ENCODE measurements at regions not wholly inside any gene's neighbourhood (a gene's known extent, or its start where the extent isn't known, plus 50 kb on each side); places are given as distances from the start of the nearest gene placed in this dataset.
"Not testable (repeated sequence)": the region's sequence is repeated elsewhere in the genome, so short reads cannot be mapped to it uniquely, and the experiment has no call there.

- no peak overlapping the region for H3K27ac ChIP-seq (ENCODE audit: low read depth, low read length)
- no peaks in the 10 kb centered on the region for H3K27me3 ChIP-seq (ENCODE audit: control insufficient read depth, insufficient read depth, low read length)
- no peaks in the 10 kb centered on the region for H3K36me3 ChIP-seq (ENCODE audit: control insufficient read depth, insufficient read depth, low read length)
- H3K9ac ChIP-seq (ENCODE audit: low read length): no peak overlapping the region
- H3K4me1 ChIP-seq (ENCODE audit: control insufficient read depth, insufficient read depth, low read length): no peaks in the 10 kb centered on the region
- no peak overlapping the region for H3K4me3 ChIP-seq (ENCODE audit: low read length)
Observed at GRCh38 chr16:27600381-27600780, 50.4 kb downstream of the KATNIP start.

- Histone ChIP-seq H3K4me1 (ENCODE audit: control insufficient read depth, insufficient read depth, low read length) (no peaks in the 10 kb centered on the region), H3K36me3 (ENCODE audit: control insufficient read depth, insufficient read depth, low read length) (no peaks in the 10 kb centered on the region), H3K27me3 (ENCODE audit: control insufficient read depth, insufficient read depth, low read length) (no peaks in the 10 kb centered on the region), H3K4me3 (ENCODE audit: low read length) (no peak overlapping the region), H3K9ac (ENCODE audit: low read length) (no peak overlapping the region), H3K27ac (ENCODE audit: low read depth, low read length) (no peak overlapping the region)
Observed at GRCh38 chr16:27602103-27602502, 52.2 kb downstream of the KATNIP start.

- H3K9ac ChIP-seq (ENCODE audit: low read length); H3K27ac ChIP-seq (ENCODE audit: low read depth, low read length); H3K4me1 ChIP-seq (ENCODE audit: control insufficient read depth, insufficient read depth, low read length); H3K27me3 ChIP-seq (ENCODE audit: control insufficient read depth, insufficient read depth, low read length); H3K4me3 ChIP-seq (ENCODE audit: low read length); H3K36me3 ChIP-seq (ENCODE audit: control insufficient read depth, insufficient read depth, low read length): not testable (repeated sequence)
Observed at GRCh38 chr16:27605500-27606106, 55.7 kb downstream of the KATNIP start.

- H3K4me3 ChIP-seq (ENCODE audit: low read length): no peak overlapping the region
- H3K9ac ChIP-seq (ENCODE audit: low read length): no peak overlapping the region
- no peaks in the 10 kb centered on the region for H3K4me1 ChIP-seq (ENCODE audit: control insufficient read depth, insufficient read depth, low read length)
- H3K27me3 ChIP-seq (ENCODE audit: control insufficient read depth, insufficient read depth, low read length): no peaks in the 10 kb centered on the region
- no peak overlapping the region for H3K27ac ChIP-seq (ENCODE audit: low read depth, low read length)
- no peaks in the 10 kb centered on the region for H3K36me3 ChIP-seq (ENCODE audit: control insufficient read depth, insufficient read depth, low read length)
Observed at GRCh38 chr16:27611340-27611739, 61.4 kb downstream of the KATNIP start.

GRCh38 chr16:27613238-27613791, 63.4 kb downstream of the KATNIP start:
- H3K27me3 ChIP-seq (ENCODE audit: control insufficient read depth, insufficient read depth, low read length): no peaks in the 10 kb centered on the region
- no peaks in the 10 kb centered on the region for H3K36me3 ChIP-seq (ENCODE audit: control insufficient read depth, insufficient read depth, low read length)
- H3K27ac ChIP-seq (ENCODE audit: low read depth, low read length): no peak overlapping the region
- no peak overlapping the region for H3K4me3 ChIP-seq (ENCODE audit: low read length)
- H3K9ac ChIP-seq (ENCODE audit: low read length): no peak overlapping the region
- H3K4me1 ChIP-seq (ENCODE audit: control insufficient read depth, insufficient read depth, low read length): no peaks in the 10 kb centered on the region

DNA sequence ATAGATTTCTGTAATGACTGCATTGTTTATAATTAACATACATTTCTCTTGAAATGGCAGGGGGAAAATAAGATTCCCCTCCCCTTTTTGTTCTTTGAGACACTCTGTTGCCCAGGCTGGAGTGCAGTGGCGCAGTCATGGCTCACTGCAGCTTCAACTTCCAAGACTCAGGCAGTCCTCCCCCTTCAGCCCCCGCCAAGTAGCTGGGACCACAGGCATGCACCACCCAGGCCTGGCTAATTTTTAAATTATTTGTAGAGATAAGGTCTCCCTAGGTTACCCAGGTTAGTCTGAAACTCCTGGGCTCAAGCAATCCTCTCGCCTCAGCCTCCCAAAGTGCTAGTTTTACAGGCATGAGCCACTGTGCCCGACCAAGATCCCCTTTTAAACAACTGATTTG, 67.7 kb downstream of the KATNIP start:
- no peak overlapping the region for H3K4me3 ChIP-seq (ENCODE audit: low read length)
- H3K4me1 ChIP-seq (ENCODE audit: control insufficient read depth, insufficient read depth, low read length): no peaks in the 10 kb centered on the region
- no peak overlapping the region for H3K27ac ChIP-seq (ENCODE audit: low read depth, low read length)
- no peak overlapping the region for H3K9ac ChIP-seq (ENCODE audit: low read length)
- no peaks in the 10 kb centered on the region for H3K27me3 ChIP-seq (ENCODE audit: control insufficient read depth, insufficient read depth, low read length)
- H3K36me3 ChIP-seq (ENCODE audit: control insufficient read depth, insufficient read depth, low read length): peaks cover 2% of the 10 kb centered on the region

DNA sequence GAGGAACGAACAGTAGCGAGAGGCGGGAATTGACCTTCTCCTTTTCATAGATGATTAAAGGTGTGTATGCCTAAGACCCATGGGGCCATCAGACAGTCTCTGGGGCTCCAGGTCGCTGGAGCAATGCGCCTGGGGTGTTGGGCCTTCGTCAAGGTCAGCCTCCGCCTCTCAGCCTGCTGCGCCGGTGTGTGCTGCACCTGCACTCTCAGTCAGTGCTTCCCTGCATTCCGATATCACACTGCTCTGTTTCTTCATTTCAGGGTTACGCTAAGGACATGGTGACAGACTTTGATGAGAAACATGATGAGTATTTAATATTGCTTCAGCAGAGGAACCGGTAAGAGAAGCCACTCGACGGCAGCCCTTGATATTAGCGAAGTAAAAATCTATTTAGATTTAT, 68.2 kb downstream of the KATNIP start:
- Histone ChIP-seq H3K9ac (ENCODE audit: low read length) (no peak overlapping the region), H3K36me3 (ENCODE audit: control insufficient read depth, insufficient read depth, low read length) (peaks cover 2% of the 10 kb centered on the region), H3K4me3 (ENCODE audit: low read length) (no peak overlapping the region), H3K4me1 (ENCODE audit: control insufficient read depth, insufficient read depth, low read length) (no peaks in the 10 kb centered on the region), H3K27me3 (ENCODE audit: control insufficient read depth, insufficient read depth, low read length) (no peaks in the 10 kb centered on the region), H3K27ac (ENCODE audit: low read depth, low read length) (no peak overlapping the region)

DNA sequence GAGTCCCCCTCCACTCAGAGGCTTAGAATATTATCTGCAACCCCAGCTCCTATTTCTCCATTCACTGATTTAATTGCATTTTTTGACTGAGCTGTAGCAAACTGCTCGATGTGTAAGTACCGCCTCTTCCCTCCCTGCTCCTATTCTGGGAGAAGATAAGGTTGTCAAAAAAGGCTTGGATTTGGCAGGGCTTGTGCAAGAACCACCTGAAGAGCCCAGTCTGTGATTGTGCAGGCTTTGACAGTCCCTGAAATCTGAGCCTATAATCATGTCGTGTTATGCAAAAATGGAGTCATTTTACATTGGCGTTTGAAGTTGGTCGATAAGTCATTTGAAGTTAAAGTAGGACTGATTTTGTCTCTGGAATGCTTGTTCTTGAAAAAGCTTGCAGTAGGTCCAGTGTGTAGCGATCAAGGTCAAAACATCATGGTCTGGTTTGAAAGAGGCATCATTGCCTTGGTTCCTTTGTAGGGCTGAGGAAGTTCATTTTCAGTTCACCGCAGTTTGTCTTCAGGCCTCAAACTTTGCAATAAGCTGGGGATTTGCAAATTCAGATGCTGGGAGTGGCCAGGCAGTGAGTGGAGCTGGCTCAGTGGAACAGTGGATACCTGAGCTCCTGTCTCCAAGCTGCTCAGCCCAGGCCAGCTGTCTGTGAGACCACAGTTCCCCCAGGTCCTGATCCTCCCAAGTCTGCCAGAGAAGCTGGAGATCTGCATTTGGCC, 68.8 kb downstream of the KATNIP start:
- H3K4me1 ChIP-seq (ENCODE audit: control insufficient read depth, insufficient read depth, low read length): no peaks in the 10 kb centered on the region
- H3K9ac ChIP-seq (ENCODE audit: low read length): no peak overlapping the region
- H3K27me3 ChIP-seq (ENCODE audit: control insufficient read depth, insufficient read depth, low read length): no peaks in the 10 kb centered on the region
- peaks cover 2% of the 10 kb centered on the region for H3K36me3 ChIP-seq (ENCODE audit: control insufficient read depth, insufficient read depth, low read length)
- H3K4me3 ChIP-seq (ENCODE audit: low read length): no peak overlapping the region
- no peak overlapping the region for H3K27ac ChIP-seq (ENCODE audit: low read depth, low read length)

DNA sequence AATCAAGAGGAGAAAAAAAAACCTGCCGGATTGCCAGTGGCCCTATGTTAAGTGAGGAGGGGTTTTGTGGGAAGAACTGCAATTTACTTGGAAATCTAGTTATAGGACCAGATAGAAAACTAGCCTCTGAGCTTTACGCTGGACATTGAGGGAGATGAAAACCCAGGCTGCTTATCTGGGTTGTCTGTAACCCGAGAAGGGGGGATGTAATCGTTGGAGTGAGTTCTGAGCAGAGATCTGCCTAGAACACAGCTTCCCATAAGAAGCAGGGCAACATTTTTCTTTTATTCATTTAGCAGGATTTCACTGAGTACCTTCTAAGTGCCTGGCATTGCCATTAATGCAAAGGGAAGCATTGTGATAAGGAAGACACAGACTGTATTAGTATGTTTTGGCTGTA, 70.6 kb downstream of the KATNIP start:
- no peaks in the 10 kb centered on the region for H3K27me3 ChIP-seq (ENCODE audit: control insufficient read depth, insufficient read depth, low read length)
- H3K27ac ChIP-seq (ENCODE audit: low read depth, low read length): no peak overlapping the region
- H3K4me1 ChIP-seq (ENCODE audit: control insufficient read depth, insufficient read depth, low read length): no peaks in the 10 kb centered on the region
- H3K36me3 ChIP-seq (ENCODE audit: control insufficient read depth, insufficient read depth, low read length): peaks cover 2% of the 10 kb centered on the region
- H3K4me3 ChIP-seq (ENCODE audit: low read length): no peak overlapping the region
- H3K9ac ChIP-seq (ENCODE audit: low read length): no peak overlapping the region

DNA sequence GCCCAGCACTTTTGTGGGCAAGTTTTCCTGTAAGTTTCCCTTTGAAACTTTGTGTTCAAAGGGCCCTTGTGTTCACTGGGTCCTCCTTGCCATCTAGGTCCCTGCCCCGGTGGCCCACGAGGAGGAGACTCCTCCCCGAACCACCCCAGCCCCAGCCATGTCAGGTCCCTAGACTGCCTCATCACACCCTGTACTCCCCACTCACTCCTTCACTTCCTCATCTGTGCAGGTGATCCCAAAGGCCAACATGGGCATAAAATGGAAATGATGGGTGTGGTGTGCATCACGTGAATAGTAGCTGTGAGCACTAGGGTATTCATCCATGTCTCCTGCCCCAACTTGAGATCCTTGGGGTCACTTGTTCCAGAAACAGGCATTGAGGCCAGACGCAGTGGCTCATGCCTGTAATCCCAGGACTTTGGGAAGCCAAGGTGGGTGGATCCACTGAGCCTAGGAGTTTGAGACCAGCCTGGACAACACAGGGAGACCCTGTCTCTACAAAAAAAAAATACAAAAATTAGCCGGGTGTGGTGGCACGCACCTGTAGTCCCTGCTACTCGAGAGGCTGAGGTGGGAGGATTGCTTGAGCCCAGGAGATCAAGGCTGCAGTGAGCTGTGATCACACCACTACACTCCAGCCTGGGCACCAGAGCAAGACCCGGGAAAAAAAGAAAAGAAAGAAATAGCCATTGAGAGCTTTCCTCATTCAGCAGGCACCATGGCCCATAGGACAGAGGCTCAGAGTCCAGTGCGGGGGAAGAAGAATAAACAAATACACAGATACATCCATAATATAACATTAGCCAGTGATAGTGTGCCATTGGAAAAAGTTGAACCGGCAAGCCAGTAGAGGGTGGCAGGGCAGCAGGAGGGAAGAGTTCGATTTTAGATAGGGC, 74.5 kb downstream of the KATNIP start:
- H3K27ac ChIP-seq (ENCODE audit: low read depth, low read length): no peak overlapping the region
- no peak overlapping the region for H3K4me3 ChIP-seq (ENCODE audit: low read length)
- H3K4me1 ChIP-seq (ENCODE audit: control insufficient read depth, insufficient read depth, low read length): no peaks in the 10 kb centered on the region
- H3K36me3 ChIP-seq (ENCODE audit: control insufficient read depth, insufficient read depth, low read length): no peaks in the 10 kb centered on the region
- no peaks in the 10 kb centered on the region for H3K27me3 ChIP-seq (ENCODE audit: control insufficient read depth, insufficient read depth, low read length)
- H3K9ac ChIP-seq (ENCODE audit: low read length): no peak overlapping the region

GRCh38 chr16:27625050-27625697, 75.2 kb downstream of the KATNIP start:
- Histone ChIP-seq H3K27me3 (ENCODE audit: control insufficient read depth, insufficient read depth, low read length) (no peaks in the 10 kb centered on the region), H3K27ac (ENCODE audit: low read depth, low read length) (no peak overlapping the region), H3K4me1 (ENCODE audit: control insufficient read depth, insufficient read depth, low read length) (no peaks in the 10 kb centered on the region), H3K36me3 (ENCODE audit: control insufficient read depth, insufficient read depth, low read length) (no peaks in the 10 kb centered on the region), H3K9ac (ENCODE audit: low read length) (no peak overlapping the region), H3K4me3 (ENCODE audit: low read length) (no peak overlapping the region)

DNA sequence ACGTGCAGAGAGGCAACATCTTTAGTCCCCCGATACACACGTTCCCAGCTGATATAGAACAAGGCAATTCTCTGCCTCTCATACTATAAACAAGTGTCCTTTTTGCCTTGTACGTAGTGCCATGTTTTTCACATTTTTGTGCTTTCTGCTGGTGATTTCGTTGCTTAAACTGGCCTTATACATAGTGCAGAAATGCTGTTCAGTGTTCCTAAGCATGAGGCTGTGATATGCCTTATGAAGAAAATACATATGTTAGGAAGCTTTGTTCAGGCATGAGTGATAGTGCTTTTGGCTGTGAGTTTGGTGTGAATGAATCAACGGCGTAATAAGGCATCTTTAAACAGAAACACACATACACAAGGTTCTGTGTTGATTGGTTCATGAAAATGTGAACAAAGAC, 77.2 kb downstream of the KATNIP start:
- no peaks in the 10 kb centered on the region for H3K36me3 ChIP-seq (ENCODE audit: control insufficient read depth, insufficient read depth, low read length)
- H3K4me1 ChIP-seq (ENCODE audit: control insufficient read depth, insufficient read depth, low read length): no peaks in the 10 kb centered on the region
- no peaks in the 10 kb centered on the region for H3K27me3 ChIP-seq (ENCODE audit: control insufficient read depth, insufficient read depth, low read length)
- no peak overlapping the region for H3K4me3 ChIP-seq (ENCODE audit: low read length)
- H3K27ac ChIP-seq (ENCODE audit: low read depth, low read length): no peak overlapping the region
- H3K9ac ChIP-seq (ENCODE audit: low read length): no peak overlapping the region
